ENCODE measurements at regions not wholly inside any gene's neighbourhood (a gene's known extent, or its start where the extent isn't known, plus 50 kb on each side); places are given as distances from the start of the nearest gene placed in this dataset.

DNA sequence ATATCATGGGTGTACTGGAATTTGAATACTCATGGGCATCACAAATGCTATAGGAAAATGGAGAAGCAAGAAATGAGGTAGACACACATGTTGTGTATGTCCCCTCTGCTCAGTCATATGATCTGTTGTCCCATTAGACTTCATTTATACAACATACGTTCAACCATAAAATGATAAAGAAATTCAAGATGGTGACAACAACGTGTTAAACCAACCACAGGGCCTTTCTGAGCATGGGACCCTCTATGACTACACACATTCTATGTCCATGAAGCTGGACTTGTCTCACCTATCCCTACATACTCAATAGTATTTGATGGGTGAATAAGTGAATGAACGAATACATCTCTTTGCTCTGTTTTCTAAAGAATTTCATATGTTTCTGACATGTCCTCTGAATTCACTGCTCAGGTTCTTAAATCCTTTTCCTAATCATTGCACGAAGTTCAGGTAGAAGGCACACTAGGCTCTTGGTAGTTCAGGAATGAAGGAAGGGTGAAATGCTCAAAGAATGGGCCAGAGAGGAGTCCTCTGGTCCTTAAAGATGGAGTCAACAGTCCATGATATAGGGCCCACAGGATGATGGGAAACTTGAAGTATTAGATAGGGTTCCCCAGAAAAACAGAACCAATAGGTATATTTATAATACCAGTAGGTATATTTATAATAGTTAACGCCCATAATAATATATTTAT, 105.7 kb upstream of the PPM1H start:
- no peak for ATAC-seq
- no peak overlapping the region for H3K27ac ChIP-seq
- H3K4me3 ChIP-seq: no peak overlapping the region
- TF ChIP-seq POLR2A (IDR thresholded peaks at IDR 0.05): no peak
- TF ChIP-seq, protein P1, sequence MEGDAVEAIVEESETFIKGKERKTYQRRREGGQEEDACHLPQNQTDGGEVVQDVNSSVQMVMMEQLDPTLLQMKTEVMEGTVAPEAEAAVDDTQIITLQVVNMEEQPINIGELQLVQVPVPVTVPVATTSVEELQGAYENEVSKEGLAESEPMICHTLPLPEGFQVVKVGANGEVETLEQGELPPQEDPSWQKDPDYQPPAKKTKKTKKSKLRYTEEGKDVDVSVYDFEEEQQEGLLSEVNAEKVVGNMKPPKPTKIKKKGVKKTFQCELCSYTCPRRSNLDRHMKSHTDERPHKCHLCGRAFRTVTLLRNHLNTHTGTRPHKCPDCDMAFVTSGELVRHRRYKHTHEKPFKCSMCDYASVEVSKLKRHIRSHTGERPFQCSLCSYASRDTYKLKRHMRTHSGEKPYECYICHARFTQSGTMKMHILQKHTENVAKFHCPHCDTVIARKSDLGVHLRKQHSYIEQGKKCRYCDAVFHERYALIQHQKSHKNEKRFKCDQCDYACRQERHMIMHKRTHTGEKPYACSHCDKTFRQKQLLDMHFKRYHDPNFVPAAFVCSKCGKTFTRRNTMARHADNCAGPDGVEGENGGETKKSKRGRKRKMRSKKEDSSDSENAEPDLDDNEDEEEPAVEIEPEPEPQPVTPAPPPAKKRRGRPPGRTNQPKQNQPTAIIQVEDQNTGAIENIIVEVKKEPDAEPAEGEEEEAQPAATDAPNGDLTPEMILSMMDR (IDR thresholded peaks at IDR 0.05): no peak
- no peaks in the 10 kb centered on the region for H3K36me3 ChIP-seq
- WGBS, 4 donors: 72 to 85% (median 81%) methylated on average over 5 of the region's 5 CpGs
- peaks cover 0 to 6% (median 0%) of the 10 kb centered on the region in 12 donors for H3K9me3 ChIP-seq
- intact Hi-C loops (cut with DNase I): no loop called here
- no peak for DNase-seq
- no peaks in the 10 kb centered on the region for H3K4me1 ChIP-seq
- H3K27me3 ChIP-seq: no peaks in the 10 kb centered on the region

DNA sequence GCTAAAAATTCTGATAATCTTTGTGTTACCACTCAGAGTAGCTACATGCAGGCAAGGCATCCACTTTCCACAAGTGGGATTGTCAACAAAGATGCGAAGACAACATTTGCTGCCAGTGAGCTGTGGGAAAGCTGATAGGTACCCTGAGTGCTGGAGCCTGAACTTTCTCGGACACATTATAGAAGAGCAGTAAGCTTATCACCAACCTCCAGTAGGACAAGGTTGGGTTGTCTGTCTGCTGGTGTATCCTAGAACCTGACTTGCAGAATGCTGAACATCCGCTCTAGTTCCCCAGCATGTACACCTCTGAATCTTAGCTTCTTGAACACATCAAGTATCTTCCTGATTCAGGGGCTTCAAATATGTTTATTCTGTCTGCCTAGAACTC, 103.8 kb upstream of the PPM1H start:
- Histone ChIP-seq H3K27me3 (no peaks in the 10 kb centered on the region), H3K36me3 (no peaks in the 10 kb centered on the region), H3K27ac (no peak overlapping the region), H3K4me1 (no peaks in the 10 kb centered on the region), H3K9me3 (peaks cover 0 to under 1% (median 0%) of the 10 kb centered on the region in 12 donors), H3K4me3 (no peak overlapping the region)
- WGBS, 4 donors: 86 to 90% (median 89%) methylated on average over 3 of the region's 3 CpGs
- TF ChIP-seq, protein P1 (IDR thresholded peaks at IDR 0.05): no peak
- TF ChIP-seq POLR2A (IDR thresholded peaks at IDR 0.05): no peak
- intact Hi-C loops (cut with DNase I): no loop called here
- no peak for DNase-seq
- ATAC-seq: no peak

DNA sequence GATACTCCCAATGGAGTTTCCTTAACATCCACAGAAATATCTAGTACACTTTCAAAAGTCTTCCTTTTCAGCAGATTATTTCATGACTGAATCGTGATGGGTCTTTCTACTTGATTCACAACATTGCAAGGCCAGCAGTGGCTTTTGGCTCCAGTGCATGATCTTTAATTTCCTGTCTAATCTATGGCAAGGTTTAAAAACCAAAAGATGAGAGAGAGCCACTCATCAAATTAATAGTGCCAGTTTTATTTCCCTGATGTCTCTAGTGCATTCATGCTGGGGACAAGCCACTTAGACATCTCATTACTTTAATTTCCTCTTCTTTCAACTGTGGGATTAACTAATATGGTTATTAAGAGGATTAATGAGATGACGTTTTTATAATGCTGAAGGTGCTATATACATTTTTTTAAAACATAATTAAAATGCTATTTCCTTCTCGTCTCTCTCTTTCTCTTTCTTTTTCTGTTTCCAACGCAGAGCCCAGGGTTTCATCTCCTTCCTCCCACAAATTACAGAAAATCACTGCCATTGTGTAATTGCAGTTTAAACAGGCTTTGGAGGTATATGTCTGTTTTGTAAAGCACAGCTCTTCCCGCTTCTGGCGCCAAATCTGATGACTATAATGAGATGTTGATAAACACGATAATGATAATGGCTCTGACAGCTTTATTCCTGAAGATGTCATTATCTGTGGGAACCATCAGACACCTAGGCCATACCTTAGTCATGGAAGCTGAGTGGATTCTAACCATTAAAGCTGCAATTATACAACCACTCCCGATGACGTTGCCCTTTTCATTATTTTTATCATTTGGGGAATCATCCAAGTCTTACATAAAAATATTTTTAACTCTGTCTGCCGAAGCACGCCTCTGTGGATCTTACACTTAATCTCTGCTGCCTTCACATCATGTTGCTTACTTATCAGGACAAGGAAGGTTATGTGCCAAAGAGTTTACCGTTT, 103.1 kb upstream of the PPM1H start:
- DNase-seq (no peak), ATAC-seq (no peak)
- no peaks in the 10 kb centered on the region for H3K27me3 ChIP-seq
- intact Hi-C loops (cut with DNase I): no loop called here
- H3K4me3 ChIP-seq: no peak overlapping the region
- TF ChIP-seq POLR2A (IDR thresholded peaks at IDR 0.05): no peak
- TF ChIP-seq, protein P1 (IDR thresholded peaks at IDR 0.05): no peak
- H3K9me3 ChIP-seq: peaks cover 0 to 3% (median 0%) of the 10 kb centered on the region in 12 donors
- H3K27ac ChIP-seq: no peak overlapping the region
- H3K36me3 ChIP-seq: no peaks in the 10 kb centered on the region
- H3K4me1 ChIP-seq: no peaks in the 10 kb centered on the region
- 66 to 73% (median 69%) methylated on average over 12 of the region's 12 CpGs for WGBS, 4 donors

DNA sequence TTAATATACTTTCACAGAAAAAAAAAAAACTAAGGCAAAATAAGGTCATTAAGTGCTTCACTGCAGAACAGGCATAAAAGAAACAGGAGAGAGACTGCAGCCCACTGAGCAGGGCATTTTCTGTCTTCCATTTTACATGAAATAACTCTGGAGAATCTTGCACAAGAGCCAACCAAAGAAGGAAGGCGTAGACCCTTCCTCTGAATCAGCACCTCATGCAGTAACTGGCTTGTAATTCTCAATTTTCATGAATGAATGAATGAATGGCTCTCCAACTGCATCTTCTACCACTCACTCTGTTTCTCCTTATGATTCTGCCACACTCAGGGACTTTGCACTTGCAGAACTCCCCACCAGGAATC, 102.0 kb upstream of the PPM1H start:
- Histone ChIP-seq H3K36me3 (no peaks in the 10 kb centered on the region), H3K4me3 (no peak overlapping the region)
- 69 to 84% (median 74%) methylated on average over 1 of the region's 1 CpG for WGBS, 4 donors

More for the DNA sequence above, 102.0 kb upstream of the PPM1H start:
- TF ChIP-seq POLR2A (IDR thresholded peaks at IDR 0.05): no peak
- TF ChIP-seq, protein P1 (IDR thresholded peaks at IDR 0.05): no peak
- Histone ChIP-seq H3K9me3 (peaks cover 0 to 3% (median 0%) of the 10 kb centered on the region in 12 donors), H3K27ac (no peak overlapping the region), H3K27me3 (no peaks in the 10 kb centered on the region), H3K4me1 (no peaks in the 10 kb centered on the region)
- intact Hi-C loops (cut with DNase I): no loop called here
- DNase-seq (no peak), ATAC-seq (no peak)
